ENCODE measurements at regions not wholly inside any gene's neighbourhood (a gene's known extent, or its start where the extent isn't known, plus 50 kb on each side); places are given as distances from the start of the nearest gene placed in this dataset.

GRCh38 chr1:98260839-98261238 lies 340.0 kb upstream of the DPYD start:
- Histone ChIP-seq H3K36me3 (ENCODE audit: control insufficient read depth, insufficient read depth, low read length) (no peaks in the 10 kb centered on the region), H3K27ac (ENCODE audit: low read depth, low read length) (no peak overlapping the region), H3K9me3 (ENCODE audit: control insufficient read depth, insufficient read depth, low read depth, low read length) (no peaks in the 10 kb centered on the region), H3K4me1 (ENCODE audit: control insufficient read depth, insufficient read depth, low read length) (no peaks in the 10 kb centered on the region), H3K9ac (ENCODE audit: low read length) (no peak overlapping the region), H3K27me3 (ENCODE audit: control insufficient read depth, insufficient read depth, low read length) (no peaks in the 10 kb centered on the region), H3K4me3 (ENCODE audit: low read depth, low read length) (no peak overlapping the region)

- Histone ChIP-seq H3K27me3 (ENCODE audit: control insufficient read depth, insufficient read depth, low read length) (no peaks in the 10 kb centered on the region), H3K9ac (ENCODE audit: low read length) (no peak overlapping the region)
These were observed 339.6 kb upstream of the DPYD start for GRCh38 chr1:98260412-98260811.

GRCh38 chr1:98256700-98257099 lies 335.9 kb upstream of the DPYD start:
- Histone ChIP-seq H3K4me1 (ENCODE audit: control insufficient read depth, insufficient read depth, low read length) (peaks cover 7% of the 10 kb centered on the region; the same call in 1 of the 2 replicates), H3K36me3 (ENCODE audit: control insufficient read depth, insufficient read depth, low read length) (no peaks in the 10 kb centered on the region), H3K9ac (ENCODE audit: low read length) (no peak overlapping the region), H3K9me3 (ENCODE audit: control insufficient read depth, insufficient read depth, low read depth, low read length) (0 out of 2 replicates have a peak, but pooled peaks cover 2% of the 10 kb centered on the region), H3K27me3 (ENCODE audit: control insufficient read depth, insufficient read depth, low read length) (no peaks in the 10 kb centered on the region), H3K4me3 (ENCODE audit: low read depth, low read length) (no peak overlapping the region), H3K27ac (ENCODE audit: low read depth, low read length) (no peak overlapping the region)

More at GRCh38 chr1:98260412-98260811, 339.6 kb upstream of the DPYD start:
- Histone ChIP-seq H3K4me1 (ENCODE audit: control insufficient read depth, insufficient read depth, low read length) (no peaks in the 10 kb centered on the region), H3K36me3 (ENCODE audit: control insufficient read depth, insufficient read depth, low read length) (no peaks in the 10 kb centered on the region), H3K27ac (ENCODE audit: low read depth, low read length) (no peak overlapping the region), H3K4me3 (ENCODE audit: low read depth, low read length) (no peak overlapping the region), H3K9me3 (ENCODE audit: control insufficient read depth, insufficient read depth, low read depth, low read length) (no peaks in the 10 kb centered on the region)

DNA sequence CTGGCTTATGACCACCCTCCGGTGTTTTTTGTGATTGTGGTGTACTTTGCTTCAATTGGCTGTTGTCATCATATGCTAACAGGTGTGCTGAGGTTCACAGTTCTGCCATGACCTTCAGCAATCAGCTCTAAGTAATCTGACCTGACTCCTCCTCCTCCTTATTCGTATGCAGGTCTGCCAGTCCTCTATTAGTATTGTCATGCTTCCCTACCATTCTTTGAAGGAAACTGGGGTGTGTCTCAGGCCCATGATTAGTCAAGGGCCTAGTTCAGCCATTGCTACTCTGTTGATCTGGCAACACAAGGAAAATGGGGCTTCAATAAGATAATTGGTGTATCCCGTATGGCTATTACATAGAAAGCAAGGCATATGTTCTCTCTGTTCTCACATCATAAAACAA lies 332.3 kb upstream of the DPYD start:
- Histone ChIP-seq H3K36me3 (ENCODE audit: control insufficient read depth, insufficient read depth, low read length) (no peaks in the 10 kb centered on the region), H3K27me3 (ENCODE audit: control insufficient read depth, insufficient read depth, low read length) (no peaks in the 10 kb centered on the region), H3K9me3 (ENCODE audit: control insufficient read depth, insufficient read depth, low read depth, low read length) (peaks cover 8% of the 10 kb centered on the region; the same call in 1 of the 2 replicates), H3K9ac (ENCODE audit: low read length) (no peak overlapping the region), H3K4me3 (ENCODE audit: low read depth, low read length) (no peak overlapping the region), H3K4me1 (ENCODE audit: control insufficient read depth, insufficient read depth, low read length) (peaks cover 7% of the 10 kb centered on the region; the same call in 1 of the 2 replicates), H3K27ac (ENCODE audit: low read depth, low read length) (no peak overlapping the region)

DNA sequence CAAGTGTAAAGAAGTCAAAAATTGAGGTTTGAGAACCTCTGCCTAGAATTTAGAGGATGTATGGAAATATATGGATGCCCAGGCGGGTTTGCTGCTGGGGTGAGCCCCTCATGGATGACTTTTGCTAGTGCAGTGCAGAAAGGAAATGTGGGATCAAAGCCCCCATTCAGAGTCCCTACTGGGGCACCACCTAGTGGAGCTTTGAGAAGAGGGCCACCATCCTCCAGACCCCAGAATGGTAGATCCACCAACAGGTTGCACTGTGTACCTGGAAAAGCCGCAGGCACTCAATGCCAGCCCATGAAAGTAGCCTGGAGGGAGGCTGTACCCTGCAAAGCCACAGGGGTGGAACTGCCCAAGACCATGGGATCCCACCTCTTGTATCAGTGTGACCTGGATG lies 330.7 kb upstream of the DPYD start:
- H3K27ac ChIP-seq (ENCODE audit: low read depth, low read length) = no peak overlapping the region
- no peak overlapping the region for H3K9ac ChIP-seq (ENCODE audit: low read length)
- no peak overlapping the region for H3K4me3 ChIP-seq (ENCODE audit: low read depth, low read length)
- H3K36me3 ChIP-seq (ENCODE audit: control insufficient read depth, insufficient read depth, low read length) = no peaks in the 10 kb centered on the region
- peaks cover 7% of the 10 kb centered on the region; the same call in 1 of the 2 replicates for H3K4me1 ChIP-seq (ENCODE audit: control insufficient read depth, insufficient read depth, low read length)
- peaks cover 8% of the 10 kb centered on the region; the same call in 1 of the 2 replicates for H3K9me3 ChIP-seq (ENCODE audit: control insufficient read depth, insufficient read depth, low read depth, low read length)
- H3K27me3 ChIP-seq (ENCODE audit: control insufficient read depth, insufficient read depth, low read length) = no peaks in the 10 kb centered on the region

- Histone ChIP-seq H3K27ac (ENCODE audit: low read depth, low read length) (no peak overlapping the region), H3K9ac (ENCODE audit: low read length) (no peak overlapping the region), H3K4me3 (ENCODE audit: low read depth, low read length) (no peak overlapping the region), H3K36me3 (ENCODE audit: control insufficient read depth, insufficient read depth, low read length) (no peaks in the 10 kb centered on the region), H3K9me3 (ENCODE audit: control insufficient read depth, insufficient read depth, low read depth, low read length) (peaks cover 21% of the 10 kb centered on the region), H3K4me1 (ENCODE audit: control insufficient read depth, insufficient read depth, low read length) (no peaks in the 10 kb centered on the region), H3K27me3 (ENCODE audit: control insufficient read depth, insufficient read depth, low read length) (no peaks in the 10 kb centered on the region)
These were observed 311.8 kb upstream of the DPYD start for GRCh38 chr1:98232678-98233077.

- Histone ChIP-seq H3K9me3 (ENCODE audit: control insufficient read depth, insufficient read depth, low read depth, low read length) (no peaks in the 10 kb centered on the region), H3K36me3 (ENCODE audit: control insufficient read depth, insufficient read depth, low read length) (no peaks in the 10 kb centered on the region), H3K27ac (ENCODE audit: low read depth, low read length) (no peak overlapping the region), H3K4me1 (ENCODE audit: control insufficient read depth, insufficient read depth, low read length) (no peaks in the 10 kb centered on the region), H3K27me3 (ENCODE audit: control insufficient read depth, insufficient read depth, low read length) (no peaks in the 10 kb centered on the region), H3K9ac (ENCODE audit: low read length) (no peak overlapping the region), H3K4me3 (ENCODE audit: low read depth, low read length) (no peak overlapping the region)
These were observed 301.9 kb upstream of the DPYD start for GRCh38 chr1:98222706-98223105.

- Histone ChIP-seq H3K9me3 (ENCODE audit: control insufficient read depth, insufficient read depth, low read depth, low read length) (no peaks in the 10 kb centered on the region), H3K36me3 (ENCODE audit: control insufficient read depth, insufficient read depth, low read length) (no peaks in the 10 kb centered on the region), H3K4me3 (ENCODE audit: low read depth, low read length) (no peak overlapping the region), H3K27ac (ENCODE audit: low read depth, low read length) (no peak overlapping the region), H3K9ac (ENCODE audit: low read length) (no peak overlapping the region), H3K4me1 (ENCODE audit: control insufficient read depth, insufficient read depth, low read length) (no peaks in the 10 kb centered on the region), H3K27me3 (ENCODE audit: control insufficient read depth, insufficient read depth, low read length) (no peaks in the 10 kb centered on the region)
These were observed 301.1 kb upstream of the DPYD start for GRCh38 chr1:98221923-98222322.

- H3K36me3 ChIP-seq (ENCODE audit: control insufficient read depth, insufficient read depth, low read length) = no peaks in the 10 kb centered on the region
- no peaks in the 10 kb centered on the region for H3K4me1 ChIP-seq (ENCODE audit: control insufficient read depth, insufficient read depth, low read length)
- H3K4me3 ChIP-seq (ENCODE audit: low read depth, low read length) = no peak overlapping the region
- H3K9me3 ChIP-seq (ENCODE audit: control insufficient read depth, insufficient read depth, low read depth, low read length) = no peaks in the 10 kb centered on the region
- H3K27me3 ChIP-seq (ENCODE audit: control insufficient read depth, insufficient read depth, low read length) = no peaks in the 10 kb centered on the region
- no peak overlapping the region for H3K9ac ChIP-seq (ENCODE audit: low read length)
- no peak overlapping the region for H3K27ac ChIP-seq (ENCODE audit: low read depth, low read length)
These were observed 296.8 kb upstream of the DPYD start for GRCh38 chr1:98217601-98218000.

DNA sequence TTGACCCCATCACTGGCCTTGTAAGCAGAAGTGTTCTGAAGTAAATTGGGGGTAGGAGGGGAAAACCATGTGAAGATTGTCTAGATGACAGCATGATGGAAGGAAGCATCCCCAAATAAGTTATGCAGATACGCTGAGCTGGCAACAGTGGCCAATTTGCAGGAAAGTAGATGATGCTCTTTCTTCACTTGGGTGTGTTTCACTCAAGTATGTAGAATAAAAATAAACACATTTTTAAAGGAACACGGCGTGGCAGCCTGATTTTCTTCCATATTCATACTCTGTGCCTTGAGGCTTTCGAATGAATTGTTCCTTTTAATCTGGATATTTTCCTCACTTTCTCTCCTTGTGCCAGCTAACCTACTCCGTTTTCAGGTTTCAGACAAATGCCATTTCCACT lies 295.5 kb upstream of the DPYD start:
- Histone ChIP-seq H3K27ac (ENCODE audit: low read depth, low read length) (no peak overlapping the region), H3K9ac (ENCODE audit: low read length) (no peak overlapping the region), H3K36me3 (ENCODE audit: control insufficient read depth, insufficient read depth, low read length) (no peaks in the 10 kb centered on the region), H3K27me3 (ENCODE audit: control insufficient read depth, insufficient read depth, low read length) (no peaks in the 10 kb centered on the region), H3K9me3 (ENCODE audit: control insufficient read depth, insufficient read depth, low read depth, low read length) (no peaks in the 10 kb centered on the region; the same call in 1 of the 2 replicates), H3K4me3 (ENCODE audit: low read depth, low read length) (no peak overlapping the region), H3K4me1 (ENCODE audit: control insufficient read depth, insufficient read depth, low read length) (no peaks in the 10 kb centered on the region)

GRCh38 chr1:98211271-98211845 lies 290.5 kb upstream of the DPYD start:
- no peak overlapping the region for H3K27ac ChIP-seq (ENCODE audit: low read depth, low read length)
- H3K4me1 ChIP-seq (ENCODE audit: control insufficient read depth, insufficient read depth, low read length) = peaks cover 19% of the 10 kb centered on the region
- H3K36me3 ChIP-seq (ENCODE audit: control insufficient read depth, insufficient read depth, low read length) = no peaks in the 10 kb centered on the region
- H3K4me3 ChIP-seq (ENCODE audit: low read depth, low read length) = no peak overlapping the region
- peaks cover 10% of the 10 kb centered on the region for H3K27me3 ChIP-seq (ENCODE audit: control insufficient read depth, insufficient read depth, low read length)
- H3K9me3 ChIP-seq (ENCODE audit: control insufficient read depth, insufficient read depth, low read depth, low read length) = no peaks in the 10 kb centered on the region; the same call in 1 of the 2 replicates
- no peak overlapping the region for H3K9ac ChIP-seq (ENCODE audit: low read length)
